NT2/D1 (cell line): ENCODE measurements at regions not wholly inside any gene's neighbourhood (a gene's known extent, or its start where the extent isn't known, plus 50 kb on each side); places are given as distances from the start of the nearest gene placed in this dataset.

ENCODE experiments used
- SUZ12 ChIP-seq: IDR thresholded peaks from 2 replicates; pipeline ENCODE4 v1.6.1; 2011; ENCODE audit not compliant: insufficient read length, insufficient read depth; ENCODE audit errors: extremely low read depth
- YY1 ChIP-seq: IDR thresholded peaks from 2 replicates; pipeline ENCODE4 v1.6.1; 2011; ENCODE audit not compliant: insufficient read length, insufficient read depth
- ZNF274 ChIP-seq: IDR thresholded peaks from 2 replicates; pipeline ENCODE4 v1.6.1; 2011; ENCODE audit warnings: mild to moderate bottlenecking, low read depth, low read length

- TF ChIP-seq ZNF274 = no peak
- no peak for TF ChIP-seq SUZ12
- TF ChIP-seq YY1 = no peak
Measured at GRCh38 chr20:24109008-24109407, 120.4 kb upstream of the GGTLC1 start.
